ENCODE measurements at regions not wholly inside any gene's neighbourhood (a gene's known extent, or its start where the extent isn't known, plus 50 kb on each side); places are given as distances from the start of the nearest gene placed in this dataset.
"Not testable (repeated sequence)": the region's sequence is repeated elsewhere in the genome, so short reads cannot be mapped to it uniquely, and the experiment has no call there.

DNA sequence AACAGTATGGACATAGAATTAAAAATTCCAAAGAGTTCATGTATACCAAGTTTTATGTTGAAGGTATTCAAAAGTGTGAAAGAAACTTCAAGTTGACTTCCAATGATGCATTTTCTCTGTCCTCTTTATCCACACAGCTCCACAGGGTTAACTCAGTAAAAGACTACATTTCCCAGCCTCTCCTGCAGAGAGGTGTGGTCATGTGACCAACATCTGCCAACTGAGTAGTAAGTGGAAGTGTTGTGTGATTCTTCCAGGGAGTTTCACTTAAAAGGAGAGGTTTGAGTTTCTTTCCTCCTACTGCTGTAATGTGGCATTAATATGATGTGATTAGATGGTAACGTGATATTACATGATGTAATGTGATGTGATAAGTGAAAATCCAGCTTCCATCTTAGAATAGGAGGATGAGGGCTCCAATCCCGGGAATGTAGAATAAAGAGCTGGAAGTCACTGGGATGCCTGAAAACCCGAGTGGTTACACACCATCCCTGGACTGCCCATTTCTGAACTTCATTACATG, 280.6 kb downstream of the ARRDC4 start:
- POLR2A ChIA-PET = interaction anchor here (0.6 kb wide), 1 partner anchor 203 kb away, joined by 3 read pairs; no protein-coding TSS in a partner anchor
- CTCF ChIA-PET = interaction anchor here (0.7 kb wide), 1 partner anchor 12 kb away, joined by 3 read pairs; no protein-coding TSS in a partner anchor

GRCh38 chr15:98257290-98257689, 296.8 kb downstream of the ARRDC4 start:
- ChIA-PET CTCF (no interaction called here), POLR2A (no interaction called here)

DNA sequence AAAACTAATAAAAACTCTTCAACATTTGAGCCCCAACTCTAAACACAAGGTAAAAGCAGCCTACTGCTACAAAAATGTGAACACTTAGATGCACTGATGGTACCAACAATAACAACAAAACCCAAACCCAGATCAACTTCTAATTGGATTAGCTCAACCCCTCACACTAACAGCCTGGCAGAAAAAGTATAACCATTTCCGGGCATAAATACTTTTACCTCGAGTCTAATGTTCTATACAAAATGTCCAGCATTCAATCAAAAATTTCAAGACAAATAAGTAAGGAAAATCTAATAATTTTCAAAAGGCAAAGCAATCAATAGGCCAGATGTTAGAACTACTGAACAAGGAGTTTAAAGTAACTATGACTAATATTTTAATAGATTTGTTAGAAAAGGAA, 303.3 kb downstream of the ARRDC4 start:
- ChIA-PET CTCF (no interaction called here), POLR2A (no interaction called here)

- ChIA-PET CTCF (no interaction called here), POLR2A (no interaction called here)
Observed at GRCh38 chr15:98266295-98266694, 305.8 kb downstream of the ARRDC4 start.

GRCh38 chr15:98268163-98268562, 307.7 kb downstream of the ARRDC4 start:
- CTCF ChIA-PET = no interaction called here
- POLR2A ChIA-PET = no interaction called here

GRCh38 chr15:98272625-98273024, 312.1 kb downstream of the ARRDC4 start:
- CTCF ChIA-PET = no interaction called here
- POLR2A ChIA-PET = no interaction called here

GRCh38 chr15:98276018-98276417, 315.5 kb downstream of the ARRDC4 start:
- CTCF ChIA-PET = no interaction called here

GRCh38 chr15:98277602-98278001, 317.1 kb downstream of the ARRDC4 start:
- ChIA-PET CTCF (no interaction called here), POLR2A (no interaction called here)

More at GRCh38 chr15:98276018-98276417, 315.5 kb downstream of the ARRDC4 start:
- POLR2A ChIA-PET = no interaction called here

DNA sequence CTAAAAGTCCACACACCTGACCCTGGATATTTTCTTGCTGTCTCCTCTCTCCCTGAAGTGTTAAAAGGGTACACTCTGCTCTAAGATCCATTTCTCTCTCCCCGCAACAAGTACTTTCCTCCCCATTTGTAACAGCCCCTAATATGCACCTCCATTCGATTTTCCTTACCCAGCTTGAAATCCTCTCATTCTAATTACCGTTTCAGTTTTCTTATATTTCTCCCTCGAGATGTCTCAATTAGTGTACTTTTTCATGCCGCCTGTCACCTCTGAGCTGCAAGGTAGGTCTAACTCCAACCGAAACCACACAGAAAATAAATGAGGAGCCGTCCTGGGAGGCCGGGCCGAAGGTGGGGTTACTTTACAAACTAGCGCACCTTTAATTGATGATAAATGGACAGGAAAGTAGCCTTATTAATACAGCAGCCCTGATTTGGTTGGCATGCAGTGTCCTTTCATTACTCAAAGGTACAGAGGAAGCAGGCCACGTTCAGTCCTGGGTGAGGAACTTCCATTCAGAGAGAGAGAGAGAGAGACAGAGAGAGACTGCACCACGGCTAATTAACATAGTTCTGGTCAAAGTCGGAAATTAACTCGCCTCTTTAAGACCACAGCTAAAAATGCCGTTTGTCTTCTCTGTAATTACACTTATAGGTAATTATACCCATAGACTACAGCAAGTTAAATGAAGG, 319.9 kb downstream of the ARRDC4 start:
- CTCF ChIA-PET = no interaction called here
- POLR2A ChIA-PET = no interaction called here

DNA sequence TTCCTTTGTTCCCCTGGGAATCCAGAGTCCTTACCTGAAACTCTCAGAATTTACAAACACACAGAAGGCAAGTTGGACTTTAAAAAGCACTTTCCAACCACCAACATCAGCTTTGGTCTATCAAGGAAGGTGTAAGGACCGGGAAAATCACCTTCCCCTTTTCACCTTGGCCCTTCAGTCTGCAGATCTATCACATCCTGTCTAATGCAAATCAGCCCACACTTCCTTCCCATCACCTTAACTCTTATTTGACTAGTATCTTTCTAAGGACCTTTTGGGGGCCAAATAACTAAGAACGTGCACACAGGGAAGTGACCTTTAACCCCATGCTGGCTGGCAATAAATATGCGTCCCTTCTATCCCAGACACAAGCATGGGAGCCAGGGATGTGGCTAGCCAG, 320.6 kb downstream of the ARRDC4 start:
- ChIA-PET POLR2A (no interaction called here), CTCF (no interaction called here)

GRCh38 chr15:98282656-98283332, 322.3 kb downstream of the ARRDC4 start:
- ChIA-PET CTCF (no interaction called here), POLR2A (no interaction called here)

DNA sequence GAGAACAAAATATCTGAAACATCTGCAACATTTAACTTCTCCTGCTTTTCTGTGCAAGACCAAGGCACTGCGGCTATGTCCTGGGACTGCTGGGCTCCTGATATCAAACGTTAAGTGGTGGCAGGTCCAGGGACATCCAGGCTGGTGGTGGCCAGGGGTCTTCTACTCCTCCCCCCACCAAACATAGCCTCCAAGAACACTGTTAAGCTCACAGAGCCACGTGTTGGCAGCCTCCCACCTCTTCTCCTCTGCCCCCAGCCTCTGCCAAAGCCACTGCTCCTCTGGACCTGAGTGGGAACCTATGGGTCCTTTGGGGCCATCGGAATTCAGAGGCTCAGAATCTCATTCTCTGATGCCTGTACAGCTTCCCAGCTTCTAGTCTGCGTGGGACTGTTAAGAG, 325.7 kb downstream of the ARRDC4 start:
- CTCF ChIA-PET = no interaction called here
- POLR2A ChIA-PET = no interaction called here

GRCh38 chr15:98286831-98287230, 326.3 kb downstream of the ARRDC4 start:
- ChIA-PET POLR2A (interaction anchor here (0.6 kb wide), 1 partner anchor 145 kb away, joined by 3 read pairs; no protein-coding TSS in a partner anchor), CTCF (no interaction called here)

DNA sequence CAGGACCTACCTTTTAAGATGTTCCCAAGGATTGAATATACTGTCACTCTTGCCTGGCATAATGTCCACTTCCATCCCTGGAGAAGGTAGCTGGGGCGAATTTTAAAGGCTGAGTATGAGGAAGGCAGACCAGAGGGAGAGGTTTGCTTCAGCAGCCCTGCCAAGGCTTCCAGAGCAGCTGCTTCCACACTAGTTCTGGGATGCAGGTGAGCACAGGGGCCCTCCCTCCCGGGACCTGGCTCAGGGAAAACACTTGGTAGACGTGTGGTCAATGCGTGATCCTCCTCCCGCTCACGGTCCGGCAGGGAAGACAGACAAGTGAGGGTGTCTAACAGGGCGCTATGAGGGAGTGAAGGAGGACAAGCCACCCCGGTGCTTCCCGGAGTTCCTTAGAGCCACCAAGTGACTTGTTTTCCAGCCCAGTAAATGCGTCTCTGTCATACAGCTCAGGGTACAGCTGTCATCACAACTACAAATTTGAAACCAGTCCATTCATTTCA, 327.6 kb downstream of the ARRDC4 start:
- ChIA-PET CTCF (no interaction called here), POLR2A (no interaction called here)

- CTCF ChIA-PET = no interaction called here
Observed at GRCh38 chr15:98289747-98290146, 329.2 kb downstream of the ARRDC4 start.

DNA sequence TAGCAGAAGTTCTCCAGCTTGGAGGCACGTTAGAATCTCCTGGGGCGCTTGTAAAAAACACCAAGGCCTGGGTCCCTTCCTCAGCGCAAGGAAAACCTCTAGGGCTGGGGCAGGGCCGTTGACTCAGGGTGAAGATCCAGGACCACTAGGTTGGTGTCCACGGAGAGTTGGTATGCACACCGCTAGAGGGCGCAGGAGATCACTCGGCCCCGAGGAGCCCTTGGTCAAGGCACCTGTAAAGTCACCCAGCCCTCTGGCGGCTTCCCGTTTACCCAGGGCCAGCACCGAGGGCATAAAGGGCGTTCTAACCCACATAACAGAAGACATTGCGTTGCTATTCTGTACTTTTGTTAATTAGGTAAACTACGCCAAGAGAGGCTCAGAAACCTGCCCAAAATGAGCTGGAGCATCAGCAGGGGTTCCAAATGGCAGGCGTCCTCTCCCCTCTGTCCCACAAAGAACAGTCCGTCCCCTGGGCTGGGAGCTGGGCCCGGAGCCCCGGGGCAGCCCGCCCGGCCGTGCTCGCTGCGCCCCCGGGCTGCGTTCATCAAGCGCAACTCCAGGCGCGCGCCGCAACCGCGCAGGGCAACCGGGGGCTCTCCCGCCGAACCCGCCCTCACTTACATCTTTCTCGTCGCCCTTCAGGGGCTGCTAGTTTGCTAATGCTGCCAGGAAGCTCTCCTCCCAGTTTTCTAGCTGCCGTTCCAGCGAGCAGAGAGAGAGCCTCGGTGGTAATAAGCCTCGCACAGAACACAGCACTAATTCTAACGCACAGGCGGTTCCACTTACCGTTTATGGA, 332.1 kb downstream of the ARRDC4 start:
- ChIA-PET CTCF (no interaction called here), POLR2A (no interaction called here)

More at GRCh38 chr15:98289747-98290146, 329.2 kb downstream of the ARRDC4 start:
- POLR2A ChIA-PET = no interaction called here

DNA sequence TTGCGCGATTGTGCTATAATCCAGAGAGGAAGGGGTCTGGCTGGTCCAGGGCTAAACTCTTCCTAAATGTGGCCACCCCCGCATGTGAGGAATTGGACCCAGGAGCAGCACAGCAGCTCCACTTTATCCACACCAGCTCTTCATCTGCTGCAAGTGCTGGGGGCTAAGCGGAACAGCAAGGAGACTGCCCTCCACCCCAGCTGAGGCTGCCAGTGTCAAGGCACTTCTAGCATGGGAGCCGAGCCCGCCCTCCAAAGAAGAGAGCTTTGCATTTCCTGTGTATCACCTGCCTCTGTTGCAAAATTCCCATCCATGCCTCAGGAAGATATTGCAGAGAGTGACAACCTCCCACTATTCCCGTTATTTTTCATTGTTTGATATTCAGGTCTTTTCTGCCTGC, 333.6 kb downstream of the ARRDC4 start:
- CTCF ChIA-PET = no interaction called here
- POLR2A ChIA-PET = no interaction called here

GRCh38 chr15:98295101-98295759, 334.7 kb downstream of the ARRDC4 start:
- POLR2A ChIA-PET, CTCF ChIA-PET: not testable (repeated sequence)

GRCh38 chr15:98296653-98297052, 336.1 kb downstream of the ARRDC4 start:
- POLR2A ChIA-PET = no interaction called here

GRCh38 chr15:98304371-98304770, 343.9 kb downstream of the ARRDC4 start:
- CTCF ChIA-PET = no interaction called here
- POLR2A ChIA-PET = no interaction called here

More at GRCh38 chr15:98296653-98297052, 336.1 kb downstream of the ARRDC4 start:
- CTCF ChIA-PET = no interaction called here

Measured in activated CD8-positive, alpha-beta memory T cell treated with anti-CD3 and anti-CD28 coated beads for 36 hours (primary cell).